GM21528 (cell line): ENCODE measurements at regions not wholly inside any gene's neighbourhood (a gene's known extent, or its start where the extent isn't known, plus 50 kb on each side); places are given as distances from the start of the nearest gene placed in this dataset.
"Not testable (repeated sequence)": the region's sequence is repeated elsewhere in the genome, so short reads cannot be mapped to it uniquely, and the experiment has no call there.

Experiments used
- ATAC-seq: cut with Tn5 transposase; IDR thresholded peaks from one replicate; pipeline ENCODE4 v1.9.1; 2021; ENCODE audit warnings: mild to moderate bottlenecking, moderate library complexity; ENCODE audit not compliant: unreplicated experiment, low FRiP score

- not testable (repeated sequence) for ATAC-seq
Measured at GRCh38 chr1:146883190-146883589, 54.9 kb upstream of the NBPF12 start.

DNA sequence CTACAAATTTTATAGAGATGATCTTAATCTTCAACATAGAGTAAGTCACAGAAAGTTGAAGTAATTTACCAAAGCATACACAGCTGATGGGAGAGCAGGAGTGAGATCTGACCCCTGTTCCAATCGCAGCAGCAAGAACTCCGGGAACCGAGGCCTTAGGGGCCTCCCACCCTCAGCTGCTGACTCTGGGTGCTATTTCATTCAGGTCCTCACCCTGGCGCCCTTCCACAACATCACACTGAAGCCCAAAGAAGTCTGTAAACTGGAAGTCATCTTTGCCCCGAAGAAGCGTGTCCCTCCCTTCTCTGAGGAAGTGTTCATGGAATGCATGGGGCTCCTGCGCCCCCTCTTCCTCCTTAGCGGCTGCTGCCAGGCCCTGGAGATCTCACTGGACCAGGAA, 57.0 kb upstream of the NBPF12 start:
- ATAC-seq = not testable (repeated sequence)

DNA sequence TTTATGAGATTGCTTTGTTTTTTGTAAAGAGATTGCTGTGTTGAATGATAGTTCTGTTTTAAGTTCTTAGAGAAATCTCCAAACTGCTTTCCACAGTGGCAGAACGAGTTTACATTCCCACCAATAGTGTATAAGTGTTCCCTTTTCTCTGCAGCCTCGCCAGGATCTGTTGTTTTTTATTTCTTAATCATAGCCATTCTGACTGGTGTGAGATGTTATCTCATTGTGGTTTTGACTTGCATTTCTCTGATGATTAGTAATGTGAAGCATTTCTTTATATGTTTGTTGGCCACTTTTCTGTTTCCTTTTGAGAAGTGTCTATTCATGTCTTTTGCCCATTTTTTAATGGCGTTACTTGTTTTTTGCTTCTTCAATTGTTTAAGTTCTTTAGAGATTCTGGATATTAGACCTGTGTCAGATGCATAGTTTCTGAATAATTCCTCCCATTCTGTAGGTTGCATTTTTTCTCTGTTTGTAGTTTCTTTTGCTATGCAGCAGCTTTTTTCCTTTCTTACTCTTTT, 74.3 kb upstream of the NBPF12 start:
- ATAC-seq = not testable (repeated sequence)

DNA sequence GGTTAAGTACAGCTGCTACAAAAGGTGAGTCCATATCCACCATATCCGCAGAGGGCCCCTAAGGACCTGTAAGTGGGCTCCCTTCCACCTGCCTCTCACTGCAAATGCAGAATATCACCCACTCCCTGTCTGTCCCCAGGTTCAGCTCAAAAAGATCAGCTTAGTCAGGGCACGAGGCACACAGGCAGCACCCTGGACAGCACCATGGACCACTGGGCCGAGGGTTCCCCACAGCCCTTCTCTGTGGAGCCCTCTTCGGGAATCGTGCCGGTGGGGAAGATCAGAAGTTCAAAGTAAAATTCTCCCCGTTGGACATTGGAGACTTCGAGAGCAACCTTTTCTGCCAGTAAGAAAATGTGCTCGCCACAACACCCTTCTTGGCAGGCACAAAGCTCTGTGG, 85.0 kb upstream of the NBPF12 start:
- ATAC-seq = not testable (repeated sequence)

DNA sequence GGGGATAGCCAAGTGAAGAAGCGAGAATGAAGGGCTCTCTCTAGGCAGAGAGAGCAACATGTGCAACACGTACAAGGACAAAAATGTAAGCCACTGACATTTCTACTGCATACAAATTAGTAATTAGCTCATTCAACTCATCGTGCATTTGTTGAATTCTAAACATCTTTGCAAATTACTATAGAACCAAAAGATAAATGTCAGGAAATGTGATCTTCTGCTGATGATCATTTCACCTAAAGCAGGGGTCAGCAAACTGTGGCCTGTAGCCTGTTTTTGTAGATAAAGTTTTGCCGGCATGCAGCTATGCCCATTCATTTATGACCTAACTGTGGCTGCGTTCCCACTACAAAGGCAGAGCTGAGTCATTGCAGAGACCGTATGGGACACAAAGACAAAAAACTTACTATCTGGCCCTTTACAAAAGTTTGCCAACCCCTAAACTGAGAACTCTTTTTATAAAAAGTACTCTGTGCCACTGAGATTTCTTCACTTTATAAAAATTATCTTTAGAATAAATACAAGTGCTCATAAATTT, 87.7 kb upstream of the NBPF12 start:
- not testable (repeated sequence) for ATAC-seq

DNA sequence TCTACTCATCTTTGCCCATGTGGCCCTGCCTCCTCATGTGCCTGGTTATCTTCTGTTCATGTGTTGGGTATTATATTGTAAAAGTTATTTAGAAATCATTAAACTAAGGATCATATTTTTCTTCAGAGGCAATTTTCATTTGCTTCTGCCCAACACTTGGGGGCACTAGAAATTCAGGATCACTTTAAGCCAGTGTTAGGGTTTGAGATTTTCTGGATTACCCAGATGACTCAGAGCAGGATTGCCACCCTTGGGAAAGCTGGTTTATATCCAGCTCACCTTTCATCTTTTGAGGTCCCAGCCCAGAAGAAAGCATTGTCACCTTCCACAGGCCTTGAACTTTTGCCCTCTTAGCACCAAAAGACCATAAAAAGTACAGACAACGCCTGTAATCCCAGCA, 99.4 kb upstream of the NBPF12 start:
- ATAC-seq = not testable (repeated sequence)

DNA sequence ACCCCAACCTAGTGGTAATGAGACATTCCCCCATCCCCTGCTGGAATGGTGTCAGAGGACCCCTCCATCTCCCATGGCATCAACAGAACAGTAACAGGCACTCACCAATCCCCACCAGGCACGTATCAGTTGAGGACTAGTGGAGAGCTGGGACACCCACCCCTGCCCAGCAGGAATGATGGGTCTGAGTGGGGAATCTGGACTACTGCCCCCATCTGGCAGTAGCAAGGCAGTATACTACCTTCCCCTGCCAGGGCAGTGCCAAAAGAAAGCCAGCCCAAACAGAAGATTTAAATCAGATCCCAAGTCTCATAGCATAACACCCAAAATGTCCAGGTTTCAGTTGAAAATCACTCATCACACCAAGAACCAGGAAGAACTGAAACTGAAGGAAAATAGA, 111.2 kb upstream of the NBPF12 start:
- ATAC-seq = not testable (repeated sequence)

DNA sequence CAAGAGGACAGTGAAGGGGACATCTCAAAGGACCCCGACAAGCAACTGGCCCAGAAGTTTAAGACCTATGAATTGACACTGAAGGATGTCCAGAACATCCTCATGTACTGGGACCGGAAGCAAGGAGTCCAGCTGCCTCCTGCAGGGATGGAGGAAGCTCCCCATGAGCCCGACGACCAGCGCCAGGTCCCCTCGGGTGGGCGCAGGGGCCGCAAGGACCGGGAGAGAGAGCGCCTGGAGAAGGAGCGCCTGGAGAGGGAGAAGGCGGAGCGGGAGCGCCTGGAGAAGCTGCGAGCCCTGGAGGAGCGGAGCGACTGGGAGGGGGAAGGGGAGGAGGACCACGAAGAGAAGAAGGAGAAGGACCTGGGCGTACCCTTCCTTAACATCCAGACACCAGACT, 143.9 kb upstream of the NBPF12 start:
- ATAC-seq = not testable (repeated sequence)

DNA sequence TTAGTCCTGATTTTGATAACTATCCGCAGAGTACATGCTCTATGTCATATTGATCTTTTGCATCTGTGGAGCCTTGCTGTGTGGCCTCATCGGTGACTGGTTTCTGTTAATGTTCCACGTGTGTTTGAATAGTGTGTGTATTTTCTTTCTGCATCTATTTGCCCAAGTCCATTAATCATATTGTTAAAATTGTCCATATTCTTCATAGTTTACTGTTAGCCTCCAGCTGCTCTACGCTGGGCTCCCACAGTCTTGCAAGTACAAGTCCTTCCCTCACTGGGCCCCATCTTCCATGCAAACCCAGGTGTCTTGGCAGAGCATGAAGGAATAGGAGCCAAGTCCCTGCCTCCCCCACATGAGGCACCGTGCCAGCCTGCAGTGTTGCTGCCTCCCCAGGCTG, 145.4 kb upstream of the NBPF12 start:
- not testable (repeated sequence) for ATAC-seq

- not testable (repeated sequence) for ATAC-seq
Measured at GRCh38 chr1:146784212-146784940, 153.7 kb upstream of the NBPF12 start.

GRCh38 chr1:146781235-146781634, 156.9 kb upstream of the NBPF12 start:
- ATAC-seq = not testable (repeated sequence)

GRCh38 chr1:146777826-146778602, 160.1 kb upstream of the NBPF12 start:
- ATAC-seq = not testable (repeated sequence)

GRCh38 chr1:146774988-146775387, 163.1 kb upstream of the NBPF12 start:
- not testable (repeated sequence) for ATAC-seq

- ATAC-seq = not testable (repeated sequence)
Measured at GRCh38 chr1:146774271-146774670, 163.9 kb upstream of the NBPF12 start.

DNA sequence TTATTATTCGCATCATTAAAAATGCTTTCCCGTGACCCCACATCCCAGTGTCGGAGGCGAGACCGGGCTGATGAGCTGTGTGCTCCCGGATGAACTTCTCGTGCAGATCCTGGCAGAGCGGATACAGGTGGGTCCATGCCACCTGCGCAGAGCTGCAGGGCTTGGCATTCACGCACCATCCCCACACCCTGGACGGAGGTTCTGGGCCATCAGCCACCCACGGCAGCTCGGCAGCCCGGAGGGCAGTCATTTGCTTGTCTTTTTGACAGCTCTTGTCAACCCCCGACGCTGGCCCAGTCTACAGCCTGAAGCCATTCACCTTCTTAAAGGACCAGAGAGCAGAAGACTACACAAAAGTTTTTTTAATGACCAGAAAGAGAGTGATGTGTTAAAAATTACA, 166.7 kb upstream of the NBPF12 start:
- not testable (repeated sequence) for ATAC-seq

GRCh38 chr1:146770998-146771397, 167.1 kb upstream of the NBPF12 start:
- ATAC-seq = not testable (repeated sequence)

- not testable (repeated sequence) for ATAC-seq
Measured at GRCh38 chr1:146763234-146763633, 174.9 kb upstream of the NBPF12 start.

- not testable (repeated sequence) for ATAC-seq
Measured at GRCh38 chr1:146756858-146757257, 181.3 kb upstream of the NBPF12 start.

DNA sequence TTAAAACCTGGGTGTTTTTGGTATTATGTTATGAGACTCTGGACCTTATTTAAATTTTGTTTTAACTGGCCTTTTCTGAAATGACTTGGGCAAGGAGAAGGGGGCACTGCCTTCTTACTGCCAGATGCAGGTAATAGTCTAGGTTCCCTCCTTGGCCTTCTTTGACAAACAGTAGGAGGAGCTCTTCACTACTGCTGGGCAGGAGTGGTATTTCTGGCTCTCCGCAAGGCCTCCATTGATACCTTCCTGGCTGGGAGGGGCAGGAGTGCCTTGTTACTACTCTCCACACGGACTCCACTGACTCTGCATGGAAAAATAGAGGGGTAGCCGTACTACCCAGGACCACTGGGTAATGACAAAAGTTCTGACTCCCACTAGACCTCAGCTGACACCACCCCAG, 189.4 kb upstream of the NBPF12 start:
- ATAC-seq = not testable (repeated sequence)

DNA sequence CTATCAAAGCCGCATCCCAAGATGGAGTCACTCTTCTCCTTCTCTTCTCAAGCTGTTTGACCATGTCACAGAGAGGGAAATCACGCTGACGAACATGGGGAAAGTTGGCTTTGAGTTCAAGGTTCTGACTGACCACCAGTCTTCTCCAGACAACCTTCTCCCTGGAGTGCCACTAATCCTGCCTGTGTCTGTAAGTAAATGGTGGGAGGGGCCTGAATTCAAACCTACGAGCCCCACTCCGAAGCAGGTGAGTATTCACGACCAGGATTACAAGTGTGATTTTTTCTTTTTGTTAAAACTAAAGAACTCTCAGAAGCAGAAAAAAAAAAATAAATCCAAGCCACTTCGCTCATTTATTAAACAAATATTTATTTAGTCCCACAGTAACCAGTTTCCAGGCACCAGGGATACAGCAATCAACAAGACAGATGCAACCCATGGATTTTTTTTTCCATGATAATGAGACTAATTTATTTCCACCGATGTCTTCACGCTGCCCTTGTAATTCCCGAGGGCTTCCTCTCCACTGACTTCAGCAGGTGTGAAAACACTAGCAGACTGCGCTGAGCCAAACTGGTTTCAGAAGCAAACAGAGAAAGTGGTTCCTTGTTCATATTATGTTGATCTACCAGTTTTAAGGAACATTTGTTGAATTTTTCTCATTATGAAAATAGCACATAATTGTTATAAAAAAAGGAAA, 206.0 kb upstream of the NBPF12 start:
- not testable (repeated sequence) for ATAC-seq
